ENCODE measurements at regions not wholly inside any gene's neighbourhood (a gene's known extent, or its start where the extent isn't known, plus 50 kb on each side); places are given as distances from the start of the nearest gene placed in this dataset.

DNA sequence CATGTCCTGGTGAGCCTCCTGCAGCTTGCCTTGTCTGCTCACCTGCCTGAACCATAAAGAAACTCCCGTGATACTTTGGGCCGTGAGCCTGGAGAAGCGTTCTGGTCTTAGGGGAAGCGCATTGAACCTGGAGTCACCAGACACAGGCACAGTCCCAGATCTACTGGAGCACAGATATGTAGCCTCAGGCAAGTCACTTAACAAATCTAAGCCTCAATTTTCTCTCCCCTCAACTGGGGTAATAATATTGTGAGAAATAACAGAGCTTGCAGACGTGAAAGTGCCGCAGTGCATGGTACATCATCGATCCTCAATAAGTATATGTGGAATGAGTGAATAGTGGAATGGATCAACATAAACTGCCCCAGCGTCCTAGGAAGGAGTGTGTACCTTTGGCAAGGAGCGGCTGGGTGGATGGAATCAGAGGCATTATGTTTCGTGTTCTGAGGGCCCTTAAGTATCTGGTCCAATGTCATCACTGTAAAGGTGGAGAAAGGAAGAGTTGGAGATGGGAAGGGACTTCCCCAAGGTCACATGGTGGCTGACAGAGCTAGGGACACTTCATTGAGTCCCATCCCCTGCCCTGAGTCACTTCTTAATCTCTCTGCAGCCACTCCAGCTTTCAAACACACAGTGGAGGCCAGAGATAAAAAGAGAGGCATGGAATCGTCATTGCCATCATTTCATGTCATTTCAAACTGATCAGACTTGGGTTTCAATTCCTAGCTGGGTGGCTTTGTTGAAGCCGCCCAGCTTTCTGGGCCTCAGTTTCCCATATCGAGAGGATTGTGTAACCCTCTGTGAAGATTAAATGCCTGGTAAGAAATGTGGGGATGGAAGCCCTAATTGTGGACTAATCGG is 172.4 kb downstream of the DDX1 start:
- ATAC-seq = no peak
- TF ChIP-seq SNAI2 (CRISPR knock-in tag; IDR thresholded peaks at IDR 0.05) = no peak
- TF ChIP-seq, protein P1, sequence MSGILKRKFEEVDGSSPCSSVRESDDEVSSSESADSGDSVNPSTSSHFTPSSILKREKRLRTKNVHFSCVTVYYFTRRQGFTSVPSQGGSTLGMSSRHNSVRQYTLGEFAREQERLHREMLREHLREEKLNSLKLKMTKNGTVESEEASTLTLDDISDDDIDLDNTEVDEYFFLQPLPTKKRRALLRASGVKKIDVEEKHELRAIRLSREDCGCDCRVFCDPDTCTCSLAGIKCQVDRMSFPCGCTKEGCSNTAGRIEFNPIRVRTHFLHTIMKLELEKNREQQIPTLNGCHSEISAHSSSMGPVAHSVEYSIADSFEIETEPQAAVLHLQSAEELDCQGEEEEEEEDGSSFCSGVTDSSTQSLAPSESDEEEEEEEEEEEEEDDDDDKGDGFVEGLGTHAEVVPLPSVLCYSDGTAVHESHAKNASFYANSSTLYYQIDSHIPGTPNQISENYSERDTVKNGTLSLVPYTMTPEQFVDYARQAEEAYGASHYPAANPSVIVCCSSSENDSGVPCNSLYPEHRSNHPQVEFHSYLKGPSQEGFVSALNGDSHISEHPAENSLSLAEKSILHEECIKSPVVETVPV (CRISPR knock-in tag; IDR thresholded peaks at IDR 0.05) = no peak
- no peak for TF ChIP-seq ZFP3 (CRISPR knock-in tag; IDR thresholded peaks at IDR 0.05)
- no peak for TF ChIP-seq TOX (CRISPR knock-in tag; IDR thresholded peaks at IDR 0.05; ENCODE audit: borderline replicate concordance)
- TF ChIP-seq, protein P2, sequence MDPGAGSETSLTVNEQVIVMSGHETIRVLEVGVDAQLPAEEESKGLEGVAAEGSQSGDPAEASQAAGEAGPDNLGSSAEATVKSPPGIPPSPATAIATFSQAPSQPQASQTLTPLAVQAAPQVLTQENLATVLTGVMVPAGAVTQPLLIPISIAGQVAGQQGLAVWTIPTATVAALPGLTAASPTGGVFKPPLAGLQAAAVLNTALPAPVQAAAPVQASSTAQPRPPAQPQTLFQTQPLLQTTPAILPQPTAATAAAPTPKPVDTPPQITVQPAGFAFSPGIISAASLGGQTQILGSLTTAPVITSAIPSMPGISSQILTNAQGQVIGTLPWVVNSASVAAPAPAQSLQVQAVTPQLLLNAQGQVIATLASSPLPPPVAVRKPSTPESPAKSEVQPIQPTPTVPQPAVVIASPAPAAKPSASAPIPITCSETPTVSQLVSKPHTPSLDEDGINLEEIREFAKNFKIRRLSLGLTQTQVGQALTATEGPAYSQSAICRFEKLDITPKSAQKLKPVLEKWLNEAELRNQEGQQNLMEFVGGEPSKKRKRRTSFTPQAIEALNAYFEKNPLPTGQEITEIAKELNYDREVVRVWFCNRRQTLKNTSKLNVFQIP (CRISPR knock-in tag; IDR thresholded peaks at IDR 0.05; ENCODE audit: borderline replicate concordance, low read depth) = no peak
- TF ChIP-seq ISL1 (CRISPR knock-in tag; IDR thresholded peaks at IDR 0.05) = no peak
- TF ChIP-seq, protein P3, sequence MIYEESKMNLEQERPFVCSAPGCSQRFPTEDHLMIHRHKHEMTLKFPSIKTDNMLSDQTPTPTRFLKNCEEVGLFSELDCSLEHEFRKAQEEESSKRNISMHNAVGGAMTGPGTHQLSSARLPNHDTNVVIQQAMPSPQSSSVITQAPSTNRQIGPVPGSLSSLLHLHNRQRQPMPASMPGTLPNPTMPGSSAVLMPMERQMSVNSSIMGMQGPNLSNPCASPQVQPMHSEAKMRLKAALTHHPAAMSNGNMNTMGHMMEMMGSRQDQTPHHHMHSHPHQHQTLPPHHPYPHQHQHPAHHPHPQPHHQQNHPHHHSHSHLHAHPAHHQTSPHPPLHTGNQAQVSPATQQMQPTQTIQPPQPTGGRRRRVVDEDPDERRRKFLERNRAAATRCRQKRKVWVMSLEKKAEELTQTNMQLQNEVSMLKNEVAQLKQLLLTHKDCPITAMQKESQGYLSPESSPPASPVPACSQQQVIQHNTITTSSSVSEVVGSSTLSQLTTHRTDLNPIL (CRISPR knock-in tag; IDR thresholded peaks at IDR 0.05; ENCODE audit: low read depth) = no peak
- no peak for TF ChIP-seq ZNF8 (CRISPR knock-in tag; IDR thresholded peaks at IDR 0.05)
- no peak for TF ChIP-seq BACH2 (CRISPR knock-in tag; IDR thresholded peaks at IDR 0.05; ENCODE audit: borderline replicate concordance)
- no peak for TF ChIP-seq ESRRG (CRISPR knock-in tag; IDR thresholded peaks at IDR 0.05)
- TF ChIP-seq GLIS3 (CRISPR knock-in tag; IDR thresholded peaks at IDR 0.05) = no peak
- TF ChIP-seq OSR1 (CRISPR knock-in tag; IDR thresholded peaks at IDR 0.05) = no peak
- TF ChIP-seq, protein P4, sequence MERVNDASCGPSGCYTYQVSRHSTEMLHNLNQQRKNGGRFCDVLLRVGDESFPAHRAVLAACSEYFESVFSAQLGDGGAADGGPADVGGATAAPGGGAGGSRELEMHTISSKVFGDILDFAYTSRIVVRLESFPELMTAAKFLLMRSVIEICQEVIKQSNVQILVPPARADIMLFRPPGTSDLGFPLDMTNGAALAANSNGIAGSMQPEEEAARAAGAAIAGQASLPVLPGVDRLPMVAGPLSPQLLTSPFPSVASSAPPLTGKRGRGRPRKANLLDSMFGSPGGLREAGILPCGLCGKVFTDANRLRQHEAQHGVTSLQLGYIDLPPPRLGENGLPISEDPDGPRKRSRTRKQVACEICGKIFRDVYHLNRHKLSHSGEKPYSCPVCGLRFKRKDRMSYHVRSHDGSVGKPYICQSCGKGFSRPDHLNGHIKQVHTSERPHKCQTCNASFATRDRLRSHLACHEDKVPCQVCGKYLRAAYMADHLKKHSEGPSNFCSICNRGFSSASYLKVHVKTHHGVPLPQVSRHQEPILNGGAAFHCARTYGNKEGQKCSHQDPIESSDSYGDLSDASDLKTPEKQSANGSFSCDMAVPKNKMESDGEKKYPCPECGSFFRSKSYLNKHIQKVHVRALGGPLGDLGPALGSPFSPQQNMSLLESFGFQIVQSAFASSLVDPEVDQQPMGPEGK (CRISPR knock-in tag; IDR thresholded peaks at IDR 0.05; ENCODE audit: borderline replicate concordance) = no peak
- TF ChIP-seq PPARA (CRISPR knock-in tag; IDR thresholded peaks at IDR 0.05; ENCODE audit: borderline replicate concordance) = no peak
- no peak for TF ChIP-seq ZNF70 (CRISPR knock-in tag; IDR thresholded peaks at IDR 0.05)
- TF ChIP-seq, protein P5, sequence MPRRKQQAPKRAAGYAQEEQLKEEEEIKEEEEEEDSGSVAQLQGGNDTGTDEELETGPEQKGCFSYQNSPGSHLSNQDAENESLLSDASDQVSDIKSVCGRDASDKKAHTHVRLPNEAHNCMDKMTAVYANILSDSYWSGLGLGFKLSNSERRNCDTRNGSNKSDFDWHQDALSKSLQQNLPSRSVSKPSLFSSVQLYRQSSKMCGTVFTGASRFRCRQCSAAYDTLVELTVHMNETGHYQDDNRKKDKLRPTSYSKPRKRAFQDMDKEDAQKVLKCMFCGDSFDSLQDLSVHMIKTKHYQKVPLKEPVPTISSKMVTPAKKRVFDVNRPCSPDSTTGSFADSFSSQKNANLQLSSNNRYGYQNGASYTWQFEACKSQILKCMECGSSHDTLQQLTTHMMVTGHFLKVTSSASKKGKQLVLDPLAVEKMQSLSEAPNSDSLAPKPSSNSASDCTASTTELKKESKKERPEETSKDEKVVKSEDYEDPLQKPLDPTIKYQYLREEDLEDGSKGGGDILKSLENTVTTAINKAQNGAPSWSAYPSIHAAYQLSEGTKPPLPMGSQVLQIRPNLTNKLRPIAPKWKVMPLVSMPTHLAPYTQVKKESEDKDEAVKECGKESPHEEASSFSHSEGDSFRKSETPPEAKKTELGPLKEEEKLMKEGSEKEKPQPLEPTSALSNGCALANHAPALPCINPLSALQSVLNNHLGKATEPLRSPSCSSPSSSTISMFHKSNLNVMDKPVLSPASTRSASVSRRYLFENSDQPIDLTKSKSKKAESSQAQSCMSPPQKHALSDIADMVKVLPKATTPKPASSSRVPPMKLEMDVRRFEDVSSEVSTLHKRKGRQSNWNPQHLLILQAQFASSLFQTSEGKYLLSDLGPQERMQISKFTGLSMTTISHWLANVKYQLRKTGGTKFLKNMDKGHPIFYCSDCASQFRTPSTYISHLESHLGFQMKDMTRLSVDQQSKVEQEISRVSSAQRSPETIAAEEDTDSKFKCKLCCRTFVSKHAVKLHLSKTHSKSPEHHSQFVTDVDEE (CRISPR knock-in tag; IDR thresholded peaks at IDR 0.05) = no peak

DNA sequence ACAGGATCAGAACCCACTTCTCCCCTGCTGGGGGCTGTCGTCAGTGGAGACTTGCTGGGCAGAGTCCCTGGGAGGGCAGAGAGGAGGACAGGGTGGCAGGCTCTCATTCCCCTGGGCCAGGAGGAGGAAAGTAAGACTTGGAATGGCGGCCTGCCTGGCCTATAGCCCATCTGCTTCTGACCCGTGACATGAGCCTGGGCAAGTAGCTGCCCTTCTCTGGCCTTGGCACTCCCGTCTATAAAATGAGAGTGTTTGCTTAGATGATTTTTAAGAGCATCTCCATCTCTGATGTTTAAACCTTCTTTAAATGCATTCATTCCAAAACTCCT is 173.0 kb downstream of the DDX1 start:
- ATAC-seq = no peak
- TF ChIP-seq CSDC2 (CRISPR knock-in tag; IDR thresholded peaks at IDR 0.05) (no peak), ZC3H10 (CRISPR knock-in tag; IDR thresholded peaks at IDR 0.05) (no peak), GLIS3 (CRISPR knock-in tag; IDR thresholded peaks at IDR 0.05) (no peak), ZFP3 (CRISPR knock-in tag; IDR thresholded peaks at IDR 0.05) (no peak), SNAI2 (CRISPR knock-in tag; IDR thresholded peaks at IDR 0.05) (no peak), TOX (CRISPR knock-in tag; IDR thresholded peaks at IDR 0.05; ENCODE audit: borderline replicate concordance) (no peak), ISL1 (CRISPR knock-in tag; IDR thresholded peaks at IDR 0.05) (no peak)
- TF ChIP-seq, protein P3 (CRISPR knock-in tag; IDR thresholded peaks at IDR 0.05; ENCODE audit: low read depth) = no peak
- TF ChIP-seq, protein P5 (CRISPR knock-in tag; IDR thresholded peaks at IDR 0.05) = no peak
